Activated CD4-positive, alpha-beta T cell treated with anti-CD3 and anti-CD28 coated beads for 36 hours (primary cell): ENCODE measurements at regions not wholly inside any gene's neighbourhood (a gene's known extent, or its start where the extent isn't known, plus 50 kb on each side); places are given as distances from the start of the nearest gene placed in this dataset.

ENCODE experiments used
- ATAC-seq: fragments of 200-7000 bp; cut with Tn5 transposase; one replicate; pipeline ENCODE4 v1.10.0; 2021; ENCODE audit warnings: mild to moderate bottlenecking, moderate library complexity
- CTCF ChIA-PET: fragments of 350-600 bp; sonication (Branson Sonifier 250); formaldehyde crosslinking; loops from one replicate; lab custom pipeline; 2021; ENCODE audit warnings: antibody characterized with exemption; lab: Charles Lee
- POLR2A ChIA-PET: fragments of 350-600 bp; sonication (Branson Sonifier 250); formaldehyde crosslinking; loops from one replicate; lab custom pipeline; 2021; ENCODE audit warnings: antibody characterized with exemption, inconsistent platforms; lab: Charles Lee
- DNase-seq: peaks from one replicate; pipeline ENCODE4 v3.0.0-alpha.2; 2020
- H3K27ac Mint-ChIP-seq: one replicate; pipeline ENCODE4 v1.8.0; 2021; ENCODE audit warnings: mixed read lengths
- H3K27me3 Mint-ChIP-seq: one replicate; pipeline ENCODE4 v1.8.0; 2021; ENCODE audit warnings: mixed read lengths
- H3K36me3 Mint-ChIP-seq: one replicate; pipeline ENCODE4 v1.8.0; 2021; ENCODE audit warnings: low read depth, mixed read lengths
- H3K4me1 Mint-ChIP-seq: one replicate; pipeline ENCODE4 v1.8.0; 2021; ENCODE audit warnings: mixed read lengths
- H3K4me3 Mint-ChIP-seq: one replicate; pipeline ENCODE4 v1.8.0; 2021; ENCODE audit warnings: mild to moderate bottlenecking, moderate library complexity, mixed read lengths
- H3K9me3 Mint-ChIP-seq: one replicate; pipeline ENCODE4 v1.8.0; 2021; ENCODE audit warnings: low read depth, mixed read lengths
- intact Hi-C, 2 experiments: fragments of 100-400 bp; cut with DNase I in 1 of 2; cut with micrococcal nuclease in 1 of 2; formaldehyde crosslinking; loops; one replicate each; pipeline versions ENCODE4 v1.14.2 to v1.15.1; 2022 to 2024; cut with DNase I, micrococcal nuclease

GRCh38 chr18:66760559-66760958 lies 156.7 kb upstream of the CDH19 start:
- DNase-seq (no peak), ATAC-seq (no peak)
- no peaks in the 10 kb centered on the region for H3K36me3 Mint-ChIP-seq
- H3K4me3 Mint-ChIP-seq: no peak overlapping the region
- H3K4me1 Mint-ChIP-seq: no peaks in the 10 kb centered on the region
- H3K9me3 Mint-ChIP-seq: no peaks in the 10 kb centered on the region
- intact Hi-C loops: no loop called here
- H3K27ac Mint-ChIP-seq: no peak overlapping the region
- no peaks in the 10 kb centered on the region for H3K27me3 Mint-ChIP-seq
- ChIA-PET POLR2A (no interaction called here), CTCF (no interaction called here)

GRCh38 chr18:66759050-66759828 lies 155.3 kb upstream of the CDH19 start:
- no peak for DNase-seq
- H3K27me3 Mint-ChIP-seq: no peaks in the 10 kb centered on the region
- ChIA-PET CTCF (no interaction called here), POLR2A (no interaction called here)
- no peaks in the 10 kb centered on the region for H3K4me1 Mint-ChIP-seq
- no peak overlapping the region for H3K4me3 Mint-ChIP-seq
- no peaks in the 10 kb centered on the region for H3K36me3 Mint-ChIP-seq
- H3K27ac Mint-ChIP-seq: no peak overlapping the region
- intact Hi-C loops: no loop called here
- no peaks in the 10 kb centered on the region for H3K9me3 Mint-ChIP-seq
- no peak for ATAC-seq

GRCh38 chr18:66757946-66758345 lies 154.1 kb upstream of the CDH19 start:
- no peak for ATAC-seq
- no peaks in the 10 kb centered on the region for H3K4me1 Mint-ChIP-seq
- intact Hi-C loops: no loop called here
- no peak for DNase-seq
- ChIA-PET CTCF (no interaction called here), POLR2A (no interaction called here)
- H3K4me3 Mint-ChIP-seq: no peak overlapping the region
- no peak overlapping the region for H3K27ac Mint-ChIP-seq
- H3K9me3 Mint-ChIP-seq: no peaks in the 10 kb centered on the region
- H3K27me3 Mint-ChIP-seq: no peaks in the 10 kb centered on the region
- no peaks in the 10 kb centered on the region for H3K36me3 Mint-ChIP-seq

- POLR2A ChIA-PET: no interaction called here
- no peaks in the 10 kb centered on the region for H3K4me1 Mint-ChIP-seq
- no peaks in the 10 kb centered on the region for H3K9me3 Mint-ChIP-seq
- H3K4me3 Mint-ChIP-seq: no peak overlapping the region
- no peak for ATAC-seq
- H3K27me3 Mint-ChIP-seq: no peaks in the 10 kb centered on the region
- no peak for DNase-seq
- H3K27ac Mint-ChIP-seq: no peak overlapping the region
- CTCF ChIA-PET: no interaction called here
- intact Hi-C loops: no loop called here
- no peaks in the 10 kb centered on the region for H3K36me3 Mint-ChIP-seq
Observed at GRCh38 chr18:66754335-66754734, 150.4 kb upstream of the CDH19 start.

- H3K36me3 Mint-ChIP-seq: no peaks in the 10 kb centered on the region
- POLR2A ChIA-PET: no interaction called here
- no peak for DNase-seq
- H3K4me3 Mint-ChIP-seq: no peak overlapping the region
- H3K9me3 Mint-ChIP-seq: no peaks in the 10 kb centered on the region
- H3K27ac Mint-ChIP-seq: no peak overlapping the region
- H3K4me1 Mint-ChIP-seq: no peaks in the 10 kb centered on the region
- no peak for ATAC-seq
- H3K27me3 Mint-ChIP-seq: no peaks in the 10 kb centered on the region
- intact Hi-C loops: no loop called here
- CTCF ChIA-PET: no interaction called here
Observed at GRCh38 chr18:66752733-66753132, 148.8 kb upstream of the CDH19 start.

GRCh38 chr18:66749481-66750035 lies 145.7 kb upstream of the CDH19 start:
- H3K9me3 Mint-ChIP-seq: peaks cover 2% of the 10 kb centered on the region
- ATAC-seq: no peak
- H3K4me1 Mint-ChIP-seq: no peaks in the 10 kb centered on the region
- H3K36me3 Mint-ChIP-seq: no peaks in the 10 kb centered on the region
- POLR2A ChIA-PET: no interaction called here
- no peak overlapping the region for H3K27ac Mint-ChIP-seq
- CTCF ChIA-PET: no interaction called here
- intact Hi-C loops: no loop called here
- no peak overlapping the region for H3K4me3 Mint-ChIP-seq
- DNase-seq: no peak
- H3K27me3 Mint-ChIP-seq: no peaks in the 10 kb centered on the region

GRCh38 chr18:66749030-66749429 lies 145.1 kb upstream of the CDH19 start:
- Mint-ChIP-seq H3K27me3 (no peaks in the 10 kb centered on the region), H3K9me3 (peaks cover 2% of the 10 kb centered on the region), H3K4me1 (no peaks in the 10 kb centered on the region), H3K27ac (no peak overlapping the region), H3K4me3 (no peak overlapping the region), H3K36me3 (no peaks in the 10 kb centered on the region)
- no peak for DNase-seq
- ChIA-PET POLR2A (no interaction called here), CTCF (no interaction called here)
- intact Hi-C loops: no loop called here
- no peak for ATAC-seq

GRCh38 chr18:66742832-66743231 lies 138.9 kb upstream of the CDH19 start:
- Mint-ChIP-seq H3K4me1 (no peaks in the 10 kb centered on the region), H3K27me3 (no peaks in the 10 kb centered on the region), H3K4me3 (no peak overlapping the region), H3K9me3 (peaks cover 4% of the 10 kb centered on the region), H3K27ac (no peak overlapping the region), H3K36me3 (no peaks in the 10 kb centered on the region)
- intact Hi-C loops: no loop called here
- ChIA-PET POLR2A (no interaction called here), CTCF (interaction anchor here (0.6 kb wide), 1 partner anchor 93 kb away, joined by 3 read pairs; no protein-coding TSS in a partner anchor)
- no peak for DNase-seq
- ATAC-seq: no peak

GRCh38 chr18:66735933-66736332 lies 132.0 kb upstream of the CDH19 start:
- H3K9me3 Mint-ChIP-seq: peaks cover 6% of the 10 kb centered on the region
- no peaks in the 10 kb centered on the region for H3K36me3 Mint-ChIP-seq
- no peaks in the 10 kb centered on the region for H3K4me1 Mint-ChIP-seq
- CTCF ChIA-PET: no interaction called here
- ATAC-seq (no peak), DNase-seq (no peak)
- no peaks in the 10 kb centered on the region for H3K27me3 Mint-ChIP-seq
- H3K4me3 Mint-ChIP-seq: no peak overlapping the region
- POLR2A ChIA-PET: no interaction called here
- intact Hi-C loops: no loop called here
- H3K27ac Mint-ChIP-seq: no peak overlapping the region

- ATAC-seq: no peak
- Mint-ChIP-seq H3K4me3 (no peak overlapping the region), H3K9me3 (peaks cover 4% of the 10 kb centered on the region), H3K36me3 (no peaks in the 10 kb centered on the region), H3K27ac (no peak overlapping the region), H3K27me3 (no peaks in the 10 kb centered on the region), H3K4me1 (no peaks in the 10 kb centered on the region)
- CTCF ChIA-PET: no interaction called here
- DNase-seq: no peak
- intact Hi-C loops: no loop called here
- POLR2A ChIA-PET: no interaction called here
Observed at GRCh38 chr18:66734451-66734850, 130.6 kb upstream of the CDH19 start.

- Mint-ChIP-seq H3K36me3 (no peaks in the 10 kb centered on the region), H3K4me3 (no peak overlapping the region), H3K9me3 (peaks cover 4% of the 10 kb centered on the region), H3K4me1 (no peaks in the 10 kb centered on the region), H3K27me3 (no peaks in the 10 kb centered on the region), H3K27ac (no peak overlapping the region)
- intact Hi-C loops: no loop called here
- DNase-seq: no peak
- no peak for ATAC-seq
- POLR2A ChIA-PET: no interaction called here
- CTCF ChIA-PET: no interaction called here
Observed at GRCh38 chr18:66731890-66732289, 128.0 kb upstream of the CDH19 start.

GRCh38 chr18:66729442-66730239 lies 125.8 kb upstream of the CDH19 start:
- peaks cover 4% of the 10 kb centered on the region for H3K9me3 Mint-ChIP-seq
- intact Hi-C loops: no loop called here
- H3K4me1 Mint-ChIP-seq: no peaks in the 10 kb centered on the region
- H3K4me3 Mint-ChIP-seq: no peak overlapping the region
- no peak for DNase-seq
- no peaks in the 10 kb centered on the region for H3K36me3 Mint-ChIP-seq
- ATAC-seq: no peak
- no peaks in the 10 kb centered on the region for H3K27me3 Mint-ChIP-seq
- H3K27ac Mint-ChIP-seq: no peak overlapping the region
- ChIA-PET POLR2A (no interaction called here), CTCF (no interaction called here)
